Panc1 (cell line): ENCODE measurements at regions not wholly inside any gene's neighbourhood (a gene's known extent, or its start where the extent isn't known, plus 50 kb on each side); places are given as distances from the start of the nearest gene placed in this dataset.

ENCODE experiments used
- ATAC-seq: fragments of 200-7000 bp; cut with Tn5 transposase; 2 replicates; pipeline ENCODE4 v1.9.1; 2020; ENCODE audit warnings: mild to moderate bottlenecking, moderate library complexity
- BruUV-seq: library from RNA; stranded (reverse); fragments of 400-500 nt; replicated peaks from 2 replicates; lab custom pipeline; 2021; lab: Mats Ljungman, UMichigan
- CTCF ChIA-PET: fragments of 300-600 bp; sonication (Branson Sonifier 250); formaldehyde crosslinking; loops from one replicate; lab custom pipeline; 2022; ENCODE audit warnings: antibody characterized with exemption; lab: Charles Lee
- POLR2A ChIA-PET: fragments of 300-600 bp; sonication (Branson Sonifier 250); formaldehyde crosslinking; loops from one replicate; lab custom pipeline; 2022; ENCODE audit warnings: antibody characterized with exemption; lab: Charles Lee
- DNase-seq: peaks from one replicate; pipeline ENCODE4 v3.0.0-alpha.2; 2010; ENCODE audit warnings: low read depth, low spot score
- H3K27ac ChIP-seq: 2 replicates; pipeline ENCODE4 v1.5.1; 2011; ENCODE audit warnings: mild to moderate bottlenecking, low read length, inconsistent platforms
- H3K27me3 ChIP-seq: fragments of 200-500 bp; sonication (Bioruptor generic); 2 replicates; pipeline ENCODE4 v1.6.0; 2014; ENCODE audit warnings: low read length, inconsistent platforms; ENCODE audit not compliant: control insufficient read depth, insufficient read depth
- H3K36me3 ChIP-seq: fragments of 200-500 bp; sonication (Bioruptor generic); 2 replicates; pipeline ENCODE4 v1.5.1; 2014; ENCODE audit warnings: inconsistent platforms, mild to moderate bottlenecking, low read length, moderate library complexity; ENCODE audit not compliant: control insufficient read depth, insufficient read depth
- H3K4me1 ChIP-seq: 2 replicates; pipeline ENCODE4 v1.5.1; 2011; ENCODE audit warnings: inconsistent platforms, mild to moderate bottlenecking, low read length, moderate library complexity; ENCODE audit not compliant: control insufficient read depth, insufficient read depth
- H3K4me3 ChIP-seq, 2 experiments: 2 replicates each; pipeline ENCODE4 v1.5.1; 2011 to 2012; ENCODE audit warnings: low read depth in 2 of 2, low read length in 2 of 2, mild to moderate bottlenecking in 2 of 2, inconsistent platforms in 1 of 2, moderate library complexity in 1 of 2
- H3K9me3 ChIP-seq: fragments of 200-500 bp; sonication (Bioruptor generic); 2 replicates; pipeline ENCODE4 v1.5.1; 2014; ENCODE audit warnings: low read depth, mild to moderate bottlenecking, inconsistent platforms, low read length, moderate library complexity; ENCODE audit not compliant: control insufficient read depth, insufficient read depth
- POLR2AphosphoS5 ChIP-seq: IDR thresholded peaks from 2 replicates; pipeline ENCODE4 v1.6.1; 2012; ENCODE audit warnings: mild to moderate bottlenecking, low read depth, low read length, moderate library complexity
- SIN3A ChIP-seq: IDR thresholded peaks from 2 replicates; pipeline ENCODE4 v1.6.1; 2012; ENCODE audit warnings: low read depth, mild to moderate bottlenecking, low read length, moderate library complexity, borderline replicate concordance; ENCODE audit not compliant: insufficient read depth
- TCF7L2 ChIP-seq: IDR thresholded peaks from 2 replicates; pipeline ENCODE4 v1.6.1; 2011; ENCODE audit warnings: mild to moderate bottlenecking, low read depth, low read length, inconsistent platforms
- in situ Hi-C: cut with HindIII; loops from 2 replicates; pipeline ENCODE4 v1.10.0; 2016; ENCODE audit warnings: low sequenced_read_pairs, low pct_unique_long_range_greater_than_20kb
- intact Hi-C: fragments of 100-400 bp; cut with micrococcal nuclease; formaldehyde crosslinking; loops from one replicate; pipeline ENCODE4 v1.10.0; 2022; ENCODE audit not compliant: unreplicated experiment
- TF ChIP-seq, protein P1 (sequence below), 2 experiments: IDR thresholded peaks; 2 replicates each; pipeline ENCODE4 v1.6.1; 2011 to 2012; ENCODE audit warnings: low read depth in 2 of 2, control low read depth in 1 of 2, low read length in 1 of 2, mild to moderate bottlenecking in 1 of 2, moderate library complexity in 1 of 2; ENCODE audit not compliant: insufficient read depth in 1 of 2
- TF ChIP-seq, protein P2 (sequence below): fragments of 450-650 bp; IDR thresholded peaks from 2 replicates; pipeline ENCODE4 v1.5.1; 2017; ENCODE audit warnings: mild to moderate bottlenecking

DNA sequence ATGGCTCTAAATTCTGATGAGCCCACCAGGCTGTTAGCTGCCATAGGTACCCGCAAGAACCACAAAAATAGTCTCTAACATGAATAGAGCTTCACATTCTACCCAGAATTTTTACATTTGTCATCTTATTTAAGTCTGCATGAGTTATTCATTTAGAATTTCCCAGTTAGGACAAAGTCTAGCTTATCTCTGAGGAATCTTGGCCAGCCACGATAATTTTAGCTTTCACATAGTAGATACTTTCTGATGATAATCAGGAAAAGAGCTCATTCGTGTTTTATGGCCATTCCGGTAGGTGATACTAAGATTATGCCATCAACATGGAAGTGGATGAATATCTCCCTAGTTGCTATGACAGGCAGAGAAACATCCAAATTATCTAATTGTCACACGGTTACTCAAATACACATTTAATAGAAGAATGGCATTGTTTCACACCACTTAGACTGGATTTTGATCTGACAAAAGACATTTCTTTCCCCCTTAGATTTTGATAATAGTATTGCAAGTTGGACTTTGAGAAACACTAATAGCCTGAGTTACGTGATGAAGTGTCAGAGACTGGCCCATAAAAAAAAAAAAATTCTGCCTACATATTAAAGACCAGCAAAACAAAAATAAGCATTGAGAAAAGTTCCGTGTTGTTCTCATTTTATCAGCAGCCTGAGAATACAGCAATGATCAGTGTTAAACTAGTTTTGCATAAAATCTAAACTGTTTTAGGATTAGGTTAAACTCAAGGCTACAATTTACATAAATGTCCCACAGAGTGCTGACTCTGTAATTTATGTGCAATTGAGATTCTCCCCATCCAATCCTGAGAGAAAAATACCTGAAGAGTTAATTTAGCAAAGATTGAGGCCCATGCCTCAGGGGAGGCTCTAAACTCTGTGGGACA lies 397.5 kb upstream of the ARID1B start:
- H3K4me1 ChIP-seq = peaks cover 18% of the 10 kb centered on the region
- in situ Hi-C loops = no loop called here
- H3K36me3 ChIP-seq = no peaks in the 10 kb centered on the region
- ChIA-PET POLR2A (no interaction called here), CTCF (no interaction called here)
- no peaks in the 10 kb centered on the region for H3K27me3 ChIP-seq
- intact Hi-C loops = no loop called here
- ATAC-seq = no peak; the same call in 1 of the 2 replicates
- H3K27ac ChIP-seq = peak overlapping the region; percentile 97
- H3K4me3 ChIP-seq = no peak overlapping the region
- BruUV-seq = no TSS peak
- no peaks in the 10 kb centered on the region for H3K9me3 ChIP-seq
- TF ChIP-seq SIN3A (no peak), POLR2AphosphoS5 (no peak), TCF7L2 (no peak)
- TF ChIP-seq, protein P1, sequence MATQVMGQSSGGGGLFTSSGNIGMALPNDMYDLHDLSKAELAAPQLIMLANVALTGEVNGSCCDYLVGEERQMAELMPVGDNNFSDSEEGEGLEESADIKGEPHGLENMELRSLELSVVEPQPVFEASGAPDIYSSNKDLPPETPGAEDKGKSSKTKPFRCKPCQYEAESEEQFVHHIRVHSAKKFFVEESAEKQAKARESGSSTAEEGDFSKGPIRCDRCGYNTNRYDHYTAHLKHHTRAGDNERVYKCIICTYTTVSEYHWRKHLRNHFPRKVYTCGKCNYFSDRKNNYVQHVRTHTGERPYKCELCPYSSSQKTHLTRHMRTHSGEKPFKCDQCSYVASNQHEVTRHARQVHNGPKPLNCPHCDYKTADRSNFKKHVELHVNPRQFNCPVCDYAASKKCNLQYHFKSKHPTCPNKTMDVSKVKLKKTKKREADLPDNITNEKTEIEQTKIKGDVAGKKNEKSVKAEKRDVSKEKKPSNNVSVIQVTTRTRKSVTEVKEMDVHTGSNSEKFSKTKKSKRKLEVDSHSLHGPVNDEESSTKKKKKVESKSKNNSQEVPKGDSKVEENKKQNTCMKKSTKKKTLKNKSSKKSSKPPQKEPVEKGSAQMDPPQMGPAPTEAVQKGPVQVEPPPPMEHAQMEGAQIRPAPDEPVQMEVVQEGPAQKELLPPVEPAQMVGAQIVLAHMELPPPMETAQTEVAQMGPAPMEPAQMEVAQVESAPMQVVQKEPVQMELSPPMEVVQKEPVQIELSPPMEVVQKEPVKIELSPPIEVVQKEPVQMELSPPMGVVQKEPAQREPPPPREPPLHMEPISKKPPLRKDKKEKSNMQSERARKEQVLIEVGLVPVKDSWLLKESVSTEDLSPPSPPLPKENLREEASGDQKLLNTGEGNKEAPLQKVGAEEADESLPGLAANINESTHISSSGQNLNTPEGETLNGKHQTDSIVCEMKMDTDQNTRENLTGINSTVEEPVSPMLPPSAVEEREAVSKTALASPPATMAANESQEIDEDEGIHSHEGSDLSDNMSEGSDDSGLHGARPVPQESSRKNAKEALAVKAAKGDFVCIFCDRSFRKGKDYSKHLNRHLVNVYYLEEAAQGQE (IDR thresholded peaks at IDR 0.05; ENCODE audit: insufficient read depth in 1 of 2, low read depth in 2 of 2, low read length in 1 of 2) = no peak
- TF ChIP-seq, protein P2, sequence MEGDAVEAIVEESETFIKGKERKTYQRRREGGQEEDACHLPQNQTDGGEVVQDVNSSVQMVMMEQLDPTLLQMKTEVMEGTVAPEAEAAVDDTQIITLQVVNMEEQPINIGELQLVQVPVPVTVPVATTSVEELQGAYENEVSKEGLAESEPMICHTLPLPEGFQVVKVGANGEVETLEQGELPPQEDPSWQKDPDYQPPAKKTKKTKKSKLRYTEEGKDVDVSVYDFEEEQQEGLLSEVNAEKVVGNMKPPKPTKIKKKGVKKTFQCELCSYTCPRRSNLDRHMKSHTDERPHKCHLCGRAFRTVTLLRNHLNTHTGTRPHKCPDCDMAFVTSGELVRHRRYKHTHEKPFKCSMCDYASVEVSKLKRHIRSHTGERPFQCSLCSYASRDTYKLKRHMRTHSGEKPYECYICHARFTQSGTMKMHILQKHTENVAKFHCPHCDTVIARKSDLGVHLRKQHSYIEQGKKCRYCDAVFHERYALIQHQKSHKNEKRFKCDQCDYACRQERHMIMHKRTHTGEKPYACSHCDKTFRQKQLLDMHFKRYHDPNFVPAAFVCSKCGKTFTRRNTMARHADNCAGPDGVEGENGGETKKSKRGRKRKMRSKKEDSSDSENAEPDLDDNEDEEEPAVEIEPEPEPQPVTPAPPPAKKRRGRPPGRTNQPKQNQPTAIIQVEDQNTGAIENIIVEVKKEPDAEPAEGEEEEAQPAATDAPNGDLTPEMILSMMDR = no peak
- no peak for DNase-seq

DNA sequence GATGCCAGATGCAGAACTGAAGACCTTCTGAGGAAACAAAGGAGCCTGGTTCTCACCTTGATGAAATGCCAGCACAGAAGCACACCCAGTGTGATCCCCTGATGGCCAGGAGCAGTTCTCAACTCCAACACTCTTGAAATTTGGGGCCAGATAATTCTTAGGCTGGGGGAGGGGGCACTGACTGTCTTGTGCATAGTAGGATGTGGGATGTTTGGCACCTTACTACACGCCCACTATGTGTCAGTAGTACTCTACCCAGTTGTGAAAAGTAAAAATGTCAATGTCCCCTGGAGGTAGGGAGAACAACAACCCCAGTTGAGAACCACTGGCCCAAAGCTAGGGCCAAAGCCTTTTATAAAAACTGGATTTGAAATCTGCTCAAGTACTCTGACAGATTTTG lies 398.3 kb upstream of the ARID1B start:
- no peak overlapping the region for H3K4me3 ChIP-seq
- intact Hi-C loops (no loop called here), in situ Hi-C loops (no loop called here)
- no peaks in the 10 kb centered on the region for H3K27me3 ChIP-seq
- POLR2A ChIA-PET = no interaction called here
- TF ChIP-seq POLR2AphosphoS5 = no peak
- TF ChIP-seq, protein P2 = peak; percentile 30
- ATAC-seq = no peak
- H3K27ac ChIP-seq = peak overlapping the region; percentile 97
- no peaks in the 10 kb centered on the region for H3K9me3 ChIP-seq
- DNase-seq = no peak
- H3K36me3 ChIP-seq = no peaks in the 10 kb centered on the region
- CTCF ChIA-PET = no interaction called here
- peaks cover 18% of the 10 kb centered on the region for H3K4me1 ChIP-seq
- BruUV-seq = no TSS peak
